ENCODE measurements at regions not wholly inside any gene's neighbourhood (a gene's known extent, or its start where the extent isn't known, plus 50 kb on each side); places are given as distances from the start of the nearest gene placed in this dataset.

- no peak for TF ChIP-seq CHD1 (IDR thresholded peaks at IDR 0.05; ENCODE audit: low read depth, low read length)
- no peak for TF ChIP-seq RAD21 (IDR thresholded peaks at IDR 0.05; ENCODE audit: low read length)
These were observed 301.5 kb downstream of the CLIC5 start (continued) for GRCh38 chr6:45714006-45714730.
